Inferior parietal cortex (tissue), 1 donor: ENCODE measurements at regions not wholly inside any gene's neighbourhood (a gene's known extent, or its start where the extent isn't known, plus 50 kb on each side); places are given as distances from the start of the nearest gene placed in this dataset.
"Not testable (repeated sequence)": the region's sequence is repeated elsewhere in the genome, so short reads cannot be mapped to it uniquely, and the experiment has no call there.

ENCODE experiments used
- DNase-seq: peaks from one replicate; pipeline ENCODE4 v3.0.0-alpha.2; 2016; ENCODE audit errors: extremely low spot score

DNA sequence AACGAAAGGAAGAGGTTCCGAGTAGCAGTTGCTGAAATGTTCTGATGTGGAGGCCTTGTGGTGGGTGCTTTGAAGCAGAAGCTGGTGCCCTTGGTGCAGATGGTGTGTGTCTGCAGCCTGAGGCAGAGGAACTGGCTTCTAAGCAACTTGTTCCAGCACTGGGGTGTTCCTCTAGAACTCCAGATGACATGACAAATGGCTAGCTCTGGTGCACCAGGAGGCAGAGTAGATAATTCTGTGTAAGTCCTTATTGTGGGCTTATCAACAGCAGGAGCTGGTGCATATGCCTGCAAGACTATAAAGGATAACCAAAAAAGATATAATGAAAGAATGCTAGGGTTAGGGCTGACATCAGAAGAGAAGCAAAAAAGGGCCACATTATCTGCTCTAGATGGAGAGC, 76.5 kb downstream of the ARL5B start:
- DNase-seq, result no peak

DNA sequence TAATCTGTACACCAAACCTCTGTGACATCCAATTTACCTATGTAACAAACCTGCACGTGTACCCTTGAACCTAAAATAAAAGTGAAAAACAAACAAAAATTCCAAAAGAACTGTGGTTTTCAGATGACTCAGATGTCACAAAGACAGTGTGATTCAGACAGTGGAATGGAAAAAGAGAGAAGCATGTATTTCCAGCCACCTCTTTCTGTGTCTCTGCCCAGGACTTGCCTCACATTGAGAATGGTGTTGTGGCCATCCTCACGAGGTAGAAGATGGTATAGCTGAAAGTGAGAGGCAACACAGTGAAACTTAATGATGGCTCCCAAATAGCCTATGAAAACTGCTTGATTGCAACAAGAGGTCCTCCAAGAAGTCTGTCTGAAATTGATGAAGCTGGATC, 78.0 kb downstream of the ARL5B start:
- DNase-seq, result no peak

- no peak for DNase-seq
Observed at GRCh38 chr10:18737841-18738240, 78.6 kb downstream of the ARL5B start.

DNA sequence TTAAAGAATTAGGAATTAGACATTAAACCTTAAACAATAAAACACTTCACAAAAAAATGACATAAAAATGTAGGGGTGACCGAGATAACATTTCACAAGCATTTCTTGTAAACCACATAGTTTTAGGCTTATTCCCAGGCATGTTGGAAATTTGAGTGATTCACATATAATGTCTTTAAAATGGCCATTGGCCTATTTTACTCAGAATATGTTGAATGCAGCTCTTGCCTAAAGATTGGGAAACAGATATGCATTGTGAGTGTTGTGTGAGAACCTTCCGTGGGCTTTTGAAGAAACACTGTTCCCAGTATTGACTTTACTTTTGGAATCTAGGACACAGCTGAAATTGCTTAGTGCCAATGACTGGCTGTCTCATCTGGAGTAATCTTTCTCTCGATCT, 79.6 kb downstream of the ARL5B start:
- no peak for DNase-seq

DNA sequence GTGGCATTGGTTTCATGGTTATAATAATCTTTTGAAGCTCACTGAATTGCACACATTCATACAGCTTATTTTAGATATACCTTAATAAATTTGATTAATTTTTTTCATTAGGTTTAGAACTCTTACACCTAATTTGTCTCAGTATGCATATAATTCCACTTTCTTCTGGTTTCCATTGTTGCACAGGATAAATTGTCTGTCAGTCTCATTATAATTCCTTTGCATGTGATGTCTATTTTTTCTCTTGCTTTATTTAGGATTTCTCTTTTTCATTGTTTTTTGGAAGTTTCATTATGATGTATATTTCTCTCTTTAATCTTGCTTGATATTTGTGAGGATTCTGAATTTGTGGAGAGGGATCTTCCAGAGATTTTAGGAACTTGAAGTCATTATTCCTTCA, 84.7 kb downstream of the ARL5B start:
- no peak for DNase-seq

DNA sequence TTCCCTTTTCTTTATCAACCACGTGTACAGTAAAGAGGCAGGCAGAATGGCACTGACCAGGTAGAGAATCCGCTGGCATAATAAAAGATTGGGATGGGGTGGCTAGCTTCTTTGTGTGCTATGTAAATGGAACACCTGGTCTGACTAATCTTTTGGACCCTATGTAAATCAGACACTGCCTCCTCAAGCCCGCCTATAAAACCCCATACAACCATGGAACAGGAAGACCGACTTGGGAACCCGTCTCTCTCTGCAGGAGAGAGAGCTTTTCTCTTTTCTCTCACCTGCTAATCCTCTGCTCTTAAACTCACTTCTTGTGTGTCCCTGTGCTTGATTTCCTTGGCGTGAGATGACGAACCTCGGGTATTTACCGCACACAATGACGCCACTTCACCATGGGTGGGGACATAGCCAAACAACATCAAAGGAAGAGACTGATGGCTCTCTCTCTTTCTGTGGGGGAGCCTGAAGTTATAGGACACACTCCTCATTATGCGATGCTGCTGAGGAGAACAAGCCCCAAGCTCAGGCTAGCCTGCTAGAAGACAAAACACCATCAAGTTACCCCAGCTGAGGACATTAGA, 94.2 kb downstream of the ARL5B start:
- DNase-seq, result no peak

DNA sequence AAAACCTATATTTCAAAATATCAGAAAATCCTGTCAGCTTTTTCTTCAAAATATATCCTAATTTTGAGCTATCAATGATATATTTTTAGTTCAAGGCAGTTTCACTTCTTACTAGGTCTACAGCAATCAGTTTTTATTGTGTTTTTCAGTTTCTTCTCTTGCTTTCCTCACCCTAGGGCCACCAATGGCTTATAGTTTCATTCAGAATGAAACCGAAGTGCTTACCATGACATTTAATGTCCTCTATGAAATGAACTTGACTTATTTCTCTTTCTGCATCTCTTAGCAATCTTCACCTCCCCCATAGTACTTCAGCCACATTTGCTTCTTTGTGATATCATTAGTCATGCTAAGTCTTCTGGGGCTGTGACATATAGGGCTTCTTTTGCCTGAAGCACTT, 100.3 kb downstream of the ARL5B start:
- DNase-seq, result no peak

DNA sequence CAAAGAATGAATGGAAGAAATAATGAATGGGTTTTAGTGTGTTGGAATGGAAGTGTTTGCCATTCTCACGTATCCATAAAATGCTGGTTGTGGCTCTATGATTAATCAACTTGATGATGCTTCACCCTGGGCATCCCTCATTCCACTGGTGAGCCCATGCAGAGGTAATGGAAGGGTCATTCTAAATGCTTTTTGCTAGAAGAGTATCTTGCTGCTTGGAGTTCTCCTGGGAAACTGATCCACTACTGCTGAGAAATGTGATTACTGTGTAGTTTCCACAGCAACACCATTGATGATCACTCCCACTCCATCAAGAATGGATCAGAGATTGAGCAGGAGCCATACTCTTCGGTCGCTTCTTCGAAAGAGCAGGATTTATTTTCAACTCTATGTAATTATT, 101.6 kb downstream of the ARL5B start:
- no peak for DNase-seq

DNA sequence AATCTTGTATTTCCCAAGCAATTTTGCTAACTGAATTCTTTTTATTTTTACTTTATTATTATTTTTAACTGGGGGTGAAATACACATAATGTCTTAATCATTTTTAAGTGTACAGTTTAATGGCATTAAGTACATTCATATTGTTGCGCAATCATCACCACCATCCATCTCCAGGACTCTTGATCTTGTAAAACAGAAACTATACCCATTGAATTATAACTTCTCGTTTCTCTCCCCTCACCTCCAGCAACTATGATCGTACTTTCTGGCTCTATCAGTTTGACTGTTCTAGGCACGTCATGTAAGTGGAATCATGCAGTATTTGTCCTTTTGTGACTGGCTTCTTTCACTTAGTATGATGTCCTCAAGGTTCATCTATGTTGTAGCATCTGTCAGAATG, 108.8 kb downstream of the ARL5B start:
- no peak for DNase-seq

- no peak for DNase-seq
Observed at GRCh38 chr10:18773180-18773579, 113.9 kb downstream of the ARL5B start.

DNA sequence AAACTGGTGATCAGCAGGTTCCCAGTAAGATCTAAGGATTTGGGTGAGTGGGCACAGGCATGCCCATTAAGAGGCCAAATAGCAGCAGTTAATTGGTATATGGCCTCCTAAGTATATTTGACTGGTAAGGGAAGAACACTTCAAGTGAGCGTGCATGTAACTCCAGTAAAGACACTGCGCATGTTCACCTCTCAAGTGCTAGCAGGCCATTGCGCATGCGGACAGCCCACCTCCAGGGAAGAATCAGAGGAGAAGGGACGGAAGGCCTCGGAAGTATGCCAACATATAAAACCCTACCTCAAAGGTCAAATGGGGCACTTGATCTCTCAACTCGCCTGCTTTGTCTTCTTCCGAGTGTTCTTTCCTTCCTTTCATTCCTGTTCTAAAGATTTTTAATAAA, 118.0 kb downstream of the ARL5B start:
- DNase-seq, result no peak

GRCh38 chr10:18786478-18786877, 127.2 kb downstream of the ARL5B start:
- DNase-seq, result no peak

- DNase-seq, result peak; percentile 3
Observed at GRCh38 chr10:18793951-18794350, 134.7 kb downstream of the ARL5B start.

- DNase-seq, result no peak
Observed at GRCh38 chr10:18795549-18795948, 136.3 kb downstream of the ARL5B start.

- DNase-seq, result no peak
Observed at GRCh38 chr10:18797286-18797685, 138.1 kb downstream of the ARL5B start.

GRCh38 chr10:18822156-18822555, 162.9 kb downstream of the ARL5B start:
- DNase-seq, result no peak

DNA sequence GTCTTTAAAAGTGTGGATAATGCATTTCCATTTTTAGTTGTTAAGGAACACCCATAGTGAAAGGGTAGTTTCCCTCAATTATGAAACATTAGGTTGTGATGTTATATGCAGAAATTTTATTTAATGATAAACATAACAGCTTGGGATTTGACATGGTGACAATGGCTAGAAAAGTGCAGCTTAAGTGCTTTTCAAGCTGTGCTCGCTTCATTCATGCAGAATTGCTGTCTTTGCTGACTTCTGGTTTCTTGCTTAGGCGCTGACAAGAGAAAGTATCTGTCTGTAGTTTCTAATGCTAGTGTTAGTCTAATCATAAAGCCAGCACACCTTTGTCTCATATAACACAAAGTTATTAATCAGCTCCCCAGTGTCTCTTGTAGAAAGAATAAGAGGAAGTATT, 170.0 kb downstream of the ARL5B start:
- no peak for DNase-seq

DNA sequence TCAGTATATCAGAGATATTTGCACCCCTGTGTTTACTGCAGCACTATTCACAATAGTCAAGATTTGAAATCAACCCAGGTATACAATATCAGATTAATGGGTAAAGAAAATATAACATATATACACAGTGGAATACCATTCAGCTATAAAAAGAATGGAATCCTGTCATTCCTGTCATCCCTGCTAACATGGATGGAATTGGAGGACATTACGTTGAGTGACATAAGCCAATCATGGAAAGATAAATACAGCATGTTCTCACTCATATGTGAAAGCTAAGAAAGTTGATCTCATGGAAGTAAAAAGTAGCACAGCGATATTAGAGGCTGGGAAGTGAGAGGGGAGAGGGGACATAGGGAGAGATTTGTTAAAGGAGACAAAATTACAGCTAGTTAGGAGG, 171.0 kb downstream of the ARL5B start:
- DNase-seq, result no peak

GRCh38 chr10:18856623-18857022, 192.0 kb upstream of the MALRD1 start:
- DNase-seq, result not testable (repeated sequence)

DNA sequence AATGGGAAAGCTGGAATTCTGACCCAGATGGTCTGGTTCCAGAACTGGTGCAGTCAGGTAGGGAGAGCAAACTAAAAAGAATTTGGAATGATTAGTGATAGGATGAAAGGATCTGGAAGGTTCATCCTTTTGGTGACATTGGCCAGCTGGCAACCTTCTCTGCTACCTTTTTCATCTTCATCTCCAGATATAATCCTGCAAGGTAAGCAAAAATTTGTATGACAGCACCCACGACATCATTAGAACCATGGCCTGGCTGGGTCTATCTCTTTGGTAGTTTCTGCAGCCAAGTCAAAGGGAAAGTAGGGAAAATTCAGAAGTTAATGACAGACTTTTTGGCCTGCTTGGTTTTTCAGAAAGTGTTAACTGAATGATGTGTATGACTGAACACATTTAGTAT, 188.9 kb upstream of the MALRD1 start:
- no peak for DNase-seq

GRCh38 chr10:18860186-18860585, 188.4 kb upstream of the MALRD1 start:
- no peak for DNase-seq

- DNase-seq, result no peak
Observed at GRCh38 chr10:18860631-18861240, 187.9 kb upstream of the MALRD1 start.

DNA sequence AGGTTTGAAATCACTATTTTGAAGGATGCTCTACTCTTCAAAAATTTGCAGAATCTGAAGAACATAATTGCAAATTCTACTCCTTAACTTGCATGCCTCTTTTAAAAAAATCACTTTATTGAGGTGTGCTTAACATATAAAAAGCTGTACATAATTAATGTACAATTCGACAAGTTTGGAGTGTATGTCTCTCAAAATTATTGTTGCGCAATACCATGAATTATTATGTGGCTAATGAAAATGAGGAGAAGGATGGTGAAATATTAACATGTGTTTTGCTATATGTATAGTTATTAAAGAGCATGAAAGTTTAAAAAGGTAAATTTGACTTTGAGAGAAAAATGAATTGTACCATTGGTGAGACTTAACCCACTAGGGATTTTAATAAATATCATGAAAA, 187.2 kb upstream of the MALRD1 start:
- DNase-seq, result no peak

GRCh38 chr10:18866852-18867251, 181.7 kb upstream of the MALRD1 start:
- no peak for DNase-seq
